Endothelial cell of umbilical vein (primary cell): ENCODE measurements at regions not wholly inside any gene's neighbourhood (a gene's known extent, or its start where the extent isn't known, plus 50 kb on each side); places are given as distances from the start of the nearest gene placed in this dataset.

Experiments
- BruUV-seq: library from RNA; stranded (reverse); fragments of 400-500 nt; replicated peaks from 2 replicates; lab custom pipeline; 2021; lab: Mats Ljungman, UMichigan
- CTCF ChIA-PET: fragments of 300-600, 350-600 bp; sonication (Branson Sonifier 250); formaldehyde crosslinking; loops from one replicate; lab custom pipeline; 2021; ENCODE audit warnings: antibody characterized with exemption, inconsistent platforms; lab: Charles Lee
- POLR2A ChIA-PET: fragments of 300-600, 350-600 bp; sonication (Branson Sonifier 250); formaldehyde crosslinking; loops from one replicate; lab custom pipeline; 2021; ENCODE audit warnings: antibody characterized with exemption, inconsistent platforms; lab: Charles Lee
- DNase-seq: peaks from one replicate; pipeline ENCODE4 v3.0.0-alpha.2; 2011; ENCODE audit warnings: low read depth, low spot score
- FAIRE-seq: peaks from 2 replicates; lab custom pipeline; 2011; peaks lifted over from hg19 to GRCh38; lab: Jason Lieb, UNC
- H2AFZ ChIP-seq: 2 replicates; pipeline ENCODE4 v1.6.0; 2012; ENCODE audit warnings: low read depth, low read length, control low read depth, inconsistent platforms
- H3K27ac ChIP-seq: 2 replicates; pipeline ENCODE4 v1.5.1; 2011; ENCODE audit warnings: low read depth, mild to moderate bottlenecking, control low read depth, low read length, moderate library complexity; ENCODE audit not compliant: insufficient read depth
- H3K27me3 ChIP-seq, 2 experiments: 2 replicates each; pipeline versions ENCODE4 v1.6.0 to v1.6.1; 2011; ENCODE audit warnings: low read length in 2 of 2, mixed read lengths in 1 of 2; ENCODE audit not compliant: control insufficient read depth in 2 of 2, insufficient read depth in 2 of 2
- H3K36me3 ChIP-seq, 2 experiments: 2 replicates in 1 of 2; 3 replicates in 1 of 2; pipeline ENCODE4 v1.5.1; 2011; ENCODE audit warnings: low read length in 2 of 2, mild to moderate bottlenecking in 1 of 2, moderate library complexity in 1 of 2; ENCODE audit not compliant: control insufficient read depth in 2 of 2, insufficient read depth in 2 of 2; ENCODE audit errors: extremely low read depth in 1 of 2
- H3K4me1 ChIP-seq: 3 replicates; pipeline ENCODE4 v1.5.1; 2011; ENCODE audit warnings: mild to moderate bottlenecking, low read length; ENCODE audit not compliant: control insufficient read depth, insufficient read depth; ENCODE audit errors: extremely low read depth
- H3K4me2 ChIP-seq: 2 replicates; pipeline ENCODE4 v1.6.1; 2011; ENCODE audit warnings: low read length, control low read depth, mixed read lengths; ENCODE audit not compliant: insufficient read depth
- H3K4me3 ChIP-seq, 3 experiments: fragments of 200-600 bp in 1 of 3; sonication (generic), shearing (Covaris generic) in 1 of 3; replicated peaks in 1 of 3; 2 replicates each; pipeline ENCODE4 v1.5.1; 2011 to 2016; ENCODE audit warnings: control low read depth in 3 of 3, low read length in 3 of 3, mild to moderate bottlenecking in 2 of 3, inconsistent platforms in 1 of 3, low read depth in 1 of 3, moderate library complexity in 1 of 3; ENCODE audit not compliant: insufficient read depth in 1 of 3
- H3K79me2 ChIP-seq: 2 replicates; pipeline ENCODE4 v1.6.0; 2012; ENCODE audit warnings: low read length, inconsistent platforms; ENCODE audit not compliant: control insufficient read depth, insufficient read depth
- H3K9ac ChIP-seq: replicated peaks from 2 replicates; pipeline ENCODE3; 2011; ENCODE audit warnings: low read length, control low read depth; ENCODE audit not compliant: insufficient read depth; ENCODE audit errors: extremely low read depth
- H3K9me1 ChIP-seq: replicated peaks from 3 replicates; pipeline ENCODE4 v1.6.0; 2011; ENCODE audit warnings: mild to moderate bottlenecking, low read length; ENCODE audit not compliant: control insufficient read depth, insufficient read depth; ENCODE audit errors: extremely low read depth
- H3K9me3 ChIP-seq: replicated peaks from 2 replicates; pipeline ENCODE4 v1.5.1; 2012; ENCODE audit warnings: low read length, inconsistent platforms; ENCODE audit not compliant: control insufficient read depth, insufficient read depth
- H4K20me1 ChIP-seq: replicated peaks from 2 replicates; pipeline ENCODE3; 2011; ENCODE audit warnings: mild to moderate bottlenecking, low read length; ENCODE audit not compliant: control insufficient read depth, insufficient read depth; ENCODE audit errors: extremely low read depth
- CTCF ChIP-seq, 2 donors: IDR thresholded peaks; 1 replicate in 1 of 2; 2 replicates in 1 of 2; pipeline ENCODE4 v1.5.1; 2011; ENCODE audit warnings: low read length in 2 of 2, mild to moderate bottlenecking in 2 of 2, moderate library complexity in 2 of 2, control low read depth in 1 of 2, inconsistent platforms in 1 of 2, low read depth in 1 of 2; ENCODE audit not compliant: insufficient read depth in 1 of 2; ENCODE audit errors: extremely low read depth in 1 of 2
- EZH2 ChIP-seq: IDR thresholded peaks from 2 replicates; pipeline ENCODE4 v1.6.1; 2012; ENCODE audit warnings: borderline replicate concordance, low read depth, mild to moderate bottlenecking, moderate library complexity, low read length, inconsistent platforms; ENCODE audit not compliant: severe bottlenecking
- FOS ChIP-seq: IDR thresholded peaks from 2 replicates; pipeline ENCODE4 v1.6.1; 2011; ENCODE audit warnings: mild to moderate bottlenecking, low read length, moderate library complexity, borderline replicate concordance; ENCODE audit not compliant: insufficient read depth
- GATA2 ChIP-seq: IDR thresholded peaks from 2 replicates; pipeline ENCODE4 v1.7.0; 2011; ENCODE audit warnings: low read depth, mild to moderate bottlenecking, moderate library complexity, mixed read lengths, low read length; ENCODE audit not compliant: insufficient read length, insufficient read depth
- JUN ChIP-seq: IDR thresholded peaks from 2 replicates; pipeline ENCODE4 v1.6.1; 2011; ENCODE audit warnings: borderline replicate concordance, low read depth; ENCODE audit not compliant: insufficient read length, insufficient read depth
- MAX ChIP-seq: IDR thresholded peaks from 2 replicates; pipeline ENCODE4 v1.6.1; 2011; ENCODE audit not compliant: insufficient read depth, insufficient read length
- MYC ChIP-seq: IDR thresholded peaks from one replicate; pipeline ENCODE4 v1.6.1; 2011; ENCODE audit warnings: mild to moderate bottlenecking, low read depth, low read length
- POLR2A ChIP-seq: IDR thresholded peaks from 2 replicates; pipeline ENCODE4 v1.6.1; 2012; ENCODE audit warnings: low read depth, mild to moderate bottlenecking, control low read depth, low read length
- POLR2AphosphoS5 ChIP-seq: IDR thresholded peaks from 2 replicates; pipeline ENCODE4 v1.6.1; 2012; ENCODE audit warnings: low read depth, mild to moderate bottlenecking, control low read depth, low read length, moderate library complexity; ENCODE audit not compliant: insufficient read depth
- dilution Hi-C: fragments of 300-500 bp; cut with MboI; formaldehyde crosslinking; loops from one replicate; pipeline ENCODE4 v1.15.0; 2019; ENCODE audit warnings: low sequenced_read_pairs; ENCODE audit not compliant: extremely low pct_ligation_motif_present
- intact Hi-C: fragments of 100-400 bp; cut with micrococcal nuclease; formaldehyde crosslinking; loops from one replicate; pipeline ENCODE4 v1.10.0; 2022

- POLR2A ChIA-PET, result no interaction called here
- H2AFZ ChIP-seq, result no peak overlapping the region
- H3K4me3 ChIP-seq, result no peak overlapping the region
- TF ChIP-seq MYC (no peak), CTCF (IDR thresholded peaks at IDR 0.05; ENCODE audit: extremely low read depth in 1 of 2, insufficient read depth in 1 of 2, low read depth in 1 of 2, low read length in 2 of 2) (no peak), MAX (no peak), GATA2 (no peak), POLR2AphosphoS5 (no peak), POLR2A (no peak), FOS (no peak), JUN (no peak), EZH2 (no peak)
- no peaks in the 10 kb centered on the region for H3K9me1 ChIP-seq
- H3K79me2 ChIP-seq, result no peaks in the 10 kb centered on the region
- no peaks in the 10 kb centered on the region for H3K36me3 ChIP-seq
- no peak overlapping the region for H3K9ac ChIP-seq
- BruUV-seq, result no TSS peak
- intact Hi-C loops (no loop called here), dilution Hi-C loops (no loop called here)
- H3K4me2 ChIP-seq, result no peak overlapping the region
- CTCF ChIA-PET, result no interaction called here
- no peaks in the 10 kb centered on the region for H3K4me1 ChIP-seq
- H4K20me1 ChIP-seq, result no peaks in the 10 kb centered on the region
- FAIRE-seq (no peak), DNase-seq (no peak)
- H3K27me3 ChIP-seq, result no peaks in the 10 kb centered on the region
- H3K9me3 ChIP-seq, result no peaks in the 10 kb centered on the region
- H3K27ac ChIP-seq, result no peak overlapping the region
Observed at GRCh38 chr13:90806016-90806615, 541.4 kb upstream of the MIR17HG start.
